ENCODE measurements at regions not wholly inside any gene's neighbourhood (a gene's known extent, or its start where the extent isn't known, plus 50 kb on each side); places are given as distances from the start of the nearest gene placed in this dataset.

DNA sequence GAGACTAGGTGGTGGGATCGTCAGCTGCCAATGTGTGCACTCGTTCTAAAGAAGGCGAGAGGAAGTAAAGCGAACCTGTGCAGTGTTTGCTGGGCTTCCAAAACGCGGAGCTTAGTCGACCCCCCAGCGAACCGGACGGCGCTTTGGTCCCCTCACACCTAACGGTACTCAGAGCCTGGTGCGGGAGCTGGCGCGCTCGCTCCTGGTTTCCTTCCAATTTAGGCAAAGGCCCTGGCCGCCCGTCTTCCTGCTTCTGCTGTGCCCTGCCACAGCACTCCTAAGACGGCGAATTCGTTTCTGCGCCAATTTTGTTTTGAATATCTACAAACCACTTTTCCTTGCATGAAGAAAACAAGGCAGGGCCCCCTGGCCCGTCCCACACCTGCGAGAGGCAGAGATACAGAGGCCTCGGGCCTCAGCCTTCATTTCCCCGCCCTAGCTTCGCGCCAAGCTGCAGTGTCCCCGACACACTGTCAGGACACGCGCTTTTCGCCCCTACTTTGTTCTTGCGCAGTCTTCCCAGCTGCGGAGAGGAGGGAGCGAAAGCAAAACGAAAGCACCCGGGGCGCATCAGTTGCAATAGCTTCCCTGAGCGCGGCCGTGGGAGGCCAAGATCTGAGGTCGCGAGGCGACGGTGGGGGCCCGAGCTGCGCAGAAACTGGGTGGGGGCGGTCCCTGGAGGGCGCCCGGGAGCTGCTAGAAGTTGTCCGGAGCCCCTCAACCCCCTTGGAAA lies 111.9 kb downstream of the KCNRG start:
- no peaks in the 10 kb centered on the region for H3K9me2 ChIP-seq (replicated peaks; ENCODE audit: insufficient read depth, low read length)
- H3K27ac ChIP-seq (ENCODE audit: low read depth, low read length): peak overlapping the region; percentile 99
- H3K9me3 ChIP-seq (ENCODE audit: insufficient read depth, low read length): no peaks in the 10 kb centered on the region; the same call in 1 of the 2 replicates
- peaks cover 4% of the 10 kb centered on the region; the same call in 1 of the 2 replicates for H4K20me1 ChIP-seq (ENCODE audit: low read depth, low read length)
- no peaks in the 10 kb centered on the region for H3K36me3 ChIP-seq (ENCODE audit: low read length)
- peak overlapping the region; percentile 96 for H3K4me2 ChIP-seq (ENCODE audit: low read depth, low read length, poor library complexity, severe bottlenecking)
- peaks cover 52% of the 10 kb centered on the region for H3K79me2 ChIP-seq (ENCODE audit: insufficient read depth, low read length)
- TF ChIP-seq EZH2phosphoT487 (conservative IDR thresholded peaks at IDR 0.05; ENCODE audit: low read length) (no peak), CTCF (IDR thresholded peaks at IDR 0.05; ENCODE audit: insufficient read depth, low read length, poor library complexity, severe bottlenecking) (no peak)
- H3K4me3 ChIP-seq (ENCODE audit: insufficient read depth, low read length, poor library complexity, severe bottlenecking): peak overlapping the region; percentile 91
- H3K9ac ChIP-seq (ENCODE audit: low read length): peak overlapping the region; percentile 98
- no peaks in the 10 kb centered on the region for H3K27me3 ChIP-seq (ENCODE audit: low read length)
- H2AFZ ChIP-seq (ENCODE audit: low read depth, low read length, severe bottlenecking): peak overlapping the region; percentile 57
- peaks cover 46% of the 10 kb centered on the region for H3F3A ChIP-seq (ENCODE audit: insufficient read depth)

- Histone ChIP-seq H3K9me2 (replicated peaks; ENCODE audit: insufficient read depth, low read length) (no peaks in the 10 kb centered on the region), H3F3A (ENCODE audit: insufficient read depth) (peaks cover 40% of the 10 kb centered on the region), H3K4me3 (ENCODE audit: insufficient read depth, low read length, poor library complexity, severe bottlenecking) (peak overlapping the region; percentile 60), H2AFZ (ENCODE audit: low read depth, low read length, severe bottlenecking) (no peak overlapping the region), H3K36me3 (ENCODE audit: low read length) (no peaks in the 10 kb centered on the region), H4K20me1 (ENCODE audit: low read depth, low read length) (peaks cover 1% of the 10 kb centered on the region; the same call in 1 of the 2 replicates), H3K79me2 (ENCODE audit: insufficient read depth, low read length) (peaks cover 46% of the 10 kb centered on the region), H3K9me3 (ENCODE audit: insufficient read depth, low read length) (no peaks in the 10 kb centered on the region; the same call in 1 of the 2 replicates), H3K4me2 (ENCODE audit: low read depth, low read length, poor library complexity, severe bottlenecking) (peak overlapping the region; percentile 96), H3K9ac (ENCODE audit: low read length) (peak overlapping the region; percentile 98), H3K27me3 (ENCODE audit: low read length) (no peaks in the 10 kb centered on the region), H3K27ac (ENCODE audit: low read depth, low read length) (peak overlapping the region; percentile 99)
- no peak for TF ChIP-seq CTCF (IDR thresholded peaks at IDR 0.05; ENCODE audit: insufficient read depth, low read length, poor library complexity, severe bottlenecking)
- no peak for TF ChIP-seq EZH2phosphoT487 (conservative IDR thresholded peaks at IDR 0.05; ENCODE audit: low read length)
Measured at GRCh38 chr13:50127726-50128291, 112.6 kb downstream of the KCNRG start.

GRCh38 chr13:50128428-50128931 lies 113.2 kb downstream of the KCNRG start:
- no peaks in the 10 kb centered on the region; the same call in 1 of the 2 replicates for H3K9me3 ChIP-seq (ENCODE audit: insufficient read depth, low read length)
- H4K20me1 ChIP-seq (ENCODE audit: low read depth, low read length): no peaks in the 10 kb centered on the region
- no peaks in the 10 kb centered on the region for H3K27me3 ChIP-seq (ENCODE audit: low read length)
- H3K9ac ChIP-seq (ENCODE audit: low read length): peak overlapping the region; percentile 86
- H3K4me2 ChIP-seq (ENCODE audit: low read depth, low read length, poor library complexity, severe bottlenecking): peak overlapping the region; percentile 96
- peaks cover 37% of the 10 kb centered on the region for H3F3A ChIP-seq (ENCODE audit: insufficient read depth)
- H3K79me2 ChIP-seq (ENCODE audit: insufficient read depth, low read length): peaks cover 39% of the 10 kb centered on the region
- TF ChIP-seq EZH2phosphoT487 (conservative IDR thresholded peaks at IDR 0.05; ENCODE audit: low read length): no peak
- no peak for TF ChIP-seq CTCF (IDR thresholded peaks at IDR 0.05; ENCODE audit: insufficient read depth, low read length, poor library complexity, severe bottlenecking)
- no peaks in the 10 kb centered on the region for H3K36me3 ChIP-seq (ENCODE audit: low read length)
- H2AFZ ChIP-seq (ENCODE audit: low read depth, low read length, severe bottlenecking): peak overlapping the region; percentile 14
- H3K27ac ChIP-seq (ENCODE audit: low read depth, low read length): peak overlapping the region; percentile 99
- H3K4me3 ChIP-seq (ENCODE audit: insufficient read depth, low read length, poor library complexity, severe bottlenecking): peak overlapping the region; percentile 60
- no peaks in the 10 kb centered on the region for H3K9me2 ChIP-seq (replicated peaks; ENCODE audit: insufficient read depth, low read length)

All from SU-DHL-6 (cell line).